ENCODE measurements at regions not wholly inside any gene's neighbourhood (a gene's known extent, or its start where the extent isn't known, plus 50 kb on each side); places are given as distances from the start of the nearest gene placed in this dataset.

- H3K4me3 ChIP-seq (ENCODE audit: low read length), result no peak overlapping the region
- no peak overlapping the region for H3K9ac ChIP-seq (ENCODE audit: low read depth, low read length)
- no peaks in the 10 kb centered on the region for H3K9me3 ChIP-seq (ENCODE audit: insufficient read depth, low read depth, low read length)
- H3K27me3 ChIP-seq (ENCODE audit: insufficient read depth, low read length), result no peaks in the 10 kb centered on the region
- H3K27ac ChIP-seq (ENCODE audit: low read length), result no peak overlapping the region
- H3K4me1 ChIP-seq (ENCODE audit: insufficient read depth, low read length), result no peaks in the 10 kb centered on the region
- no peaks in the 10 kb centered on the region for H3K36me3 ChIP-seq (ENCODE audit: insufficient read depth, low read depth, low read length)
These were observed 339.0 kb upstream of the ZMIZ1 start for GRCh38 chr10:78729800-78730199.

DNA sequence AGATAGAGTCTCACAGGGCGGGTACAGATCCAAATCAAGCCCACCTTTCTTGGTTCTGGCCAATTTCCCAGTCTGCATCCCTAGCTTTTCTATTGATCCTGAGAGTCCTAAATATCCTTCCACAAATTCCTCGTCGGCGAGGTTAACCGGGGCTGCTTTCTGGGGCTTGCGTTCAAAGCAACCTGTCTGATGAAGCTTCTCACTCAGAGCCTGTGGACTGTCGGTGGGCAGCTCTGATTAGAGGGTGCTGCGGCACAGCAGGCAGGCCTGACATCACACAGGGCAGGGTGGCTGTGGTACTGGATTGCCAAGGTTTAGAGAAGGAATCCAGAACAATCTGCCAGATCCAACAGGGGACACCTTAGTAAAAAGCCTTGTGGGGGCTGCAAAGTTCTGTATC, 338.0 kb upstream of the ZMIZ1 start:
- no peak overlapping the region for H3K4me3 ChIP-seq (ENCODE audit: low read length)
- no peaks in the 10 kb centered on the region for H3K4me1 ChIP-seq (ENCODE audit: insufficient read depth, low read length)
- no peak overlapping the region for H3K9ac ChIP-seq (ENCODE audit: low read depth, low read length)
- H3K9me3 ChIP-seq (ENCODE audit: insufficient read depth, low read depth, low read length), result no peaks in the 10 kb centered on the region
- no peak overlapping the region for H3K27ac ChIP-seq (ENCODE audit: low read length)
- no peaks in the 10 kb centered on the region for H3K36me3 ChIP-seq (ENCODE audit: insufficient read depth, low read depth, low read length)
- no peaks in the 10 kb centered on the region for H3K27me3 ChIP-seq (ENCODE audit: insufficient read depth, low read length)

GRCh38 chr10:78731675-78732074, 337.1 kb upstream of the ZMIZ1 start:
- Histone ChIP-seq H3K9me3 (ENCODE audit: insufficient read depth, low read depth, low read length) (no peaks in the 10 kb centered on the region), H3K4me3 (ENCODE audit: low read length) (no peak overlapping the region), H3K27me3 (ENCODE audit: insufficient read depth, low read length) (no peaks in the 10 kb centered on the region), H3K36me3 (ENCODE audit: insufficient read depth, low read depth, low read length) (no peaks in the 10 kb centered on the region), H3K9ac (ENCODE audit: low read depth, low read length) (no peak overlapping the region), H3K4me1 (ENCODE audit: insufficient read depth, low read length) (no peaks in the 10 kb centered on the region), H3K27ac (ENCODE audit: low read length) (no peak overlapping the region)

GRCh38 chr10:78732381-78732780, 336.4 kb upstream of the ZMIZ1 start:
- H3K36me3 ChIP-seq (ENCODE audit: insufficient read depth, low read depth, low read length), result no peaks in the 10 kb centered on the region
- no peaks in the 10 kb centered on the region for H3K27me3 ChIP-seq (ENCODE audit: insufficient read depth, low read length)
- no peak overlapping the region for H3K9ac ChIP-seq (ENCODE audit: low read depth, low read length)
- no peaks in the 10 kb centered on the region for H3K4me1 ChIP-seq (ENCODE audit: insufficient read depth, low read length)
- H3K27ac ChIP-seq (ENCODE audit: low read length), result no peak overlapping the region
- no peak overlapping the region for H3K4me3 ChIP-seq (ENCODE audit: low read length)
- H3K9me3 ChIP-seq (ENCODE audit: insufficient read depth, low read depth, low read length), result no peaks in the 10 kb centered on the region

- H3K9me3 ChIP-seq (ENCODE audit: insufficient read depth, low read depth, low read length), result no peaks in the 10 kb centered on the region
- no peaks in the 10 kb centered on the region for H3K36me3 ChIP-seq (ENCODE audit: insufficient read depth, low read depth, low read length)
- no peak overlapping the region for H3K9ac ChIP-seq (ENCODE audit: low read depth, low read length)
- H3K27ac ChIP-seq (ENCODE audit: low read length), result no peak overlapping the region
- no peak overlapping the region for H3K4me3 ChIP-seq (ENCODE audit: low read length)
- H3K4me1 ChIP-seq (ENCODE audit: insufficient read depth, low read length), result peaks cover 7% of the 10 kb centered on the region; the same call in 1 of the 2 replicates
- H3K27me3 ChIP-seq (ENCODE audit: insufficient read depth, low read length), result no peaks in the 10 kb centered on the region
These were observed 331.7 kb upstream of the ZMIZ1 start for GRCh38 chr10:78736926-78737630.

DNA sequence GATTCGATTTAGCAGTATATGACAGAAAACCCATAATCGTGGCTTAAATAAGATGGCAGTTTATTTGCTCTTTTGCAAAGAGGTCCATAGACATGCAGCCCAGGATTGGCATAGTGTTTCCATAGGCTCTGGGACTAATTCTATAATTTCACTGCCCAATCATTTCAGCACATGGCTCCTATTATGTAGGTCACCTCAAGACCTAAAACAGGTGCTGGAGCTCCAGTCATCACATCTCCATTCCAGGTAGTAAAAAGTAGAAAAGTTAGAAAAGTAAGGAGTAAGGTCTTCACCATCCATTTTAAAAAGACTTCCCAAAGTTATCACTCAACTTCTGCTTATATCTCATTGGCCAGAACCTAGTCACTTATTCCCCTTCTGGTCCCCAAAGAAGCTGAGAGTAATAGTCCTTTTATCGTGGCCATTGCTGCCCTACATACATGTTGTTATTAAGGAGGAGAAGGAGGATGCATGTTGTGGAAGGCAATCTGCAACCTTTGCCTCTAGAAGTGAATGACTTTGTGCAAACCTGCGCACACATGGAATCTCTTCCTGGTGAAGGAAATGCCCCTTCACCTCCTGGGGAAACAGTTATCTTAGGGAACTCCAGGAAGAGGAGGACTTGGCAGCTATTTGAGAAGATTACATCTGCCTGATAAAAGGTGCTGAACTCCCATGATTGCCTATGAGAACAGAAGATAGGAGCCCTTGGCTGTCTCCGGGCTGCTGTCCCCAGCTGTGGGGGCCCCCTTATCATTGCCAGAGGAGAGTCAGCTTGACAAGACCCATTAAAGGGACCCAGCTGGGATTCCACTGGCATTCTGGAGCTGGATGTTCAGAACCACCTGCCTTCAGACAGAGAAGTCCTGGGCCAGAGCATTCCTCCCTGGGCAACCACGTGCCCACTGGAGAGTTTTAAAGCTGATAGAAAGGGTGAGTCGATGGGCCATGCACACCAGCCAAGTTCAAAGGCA, 330.6 kb upstream of the ZMIZ1 start:
- peaks cover 7% of the 10 kb centered on the region; the same call in 1 of the 2 replicates for H3K4me1 ChIP-seq (ENCODE audit: insufficient read depth, low read length)
- H3K36me3 ChIP-seq (ENCODE audit: insufficient read depth, low read depth, low read length), result no peaks in the 10 kb centered on the region
- H3K4me3 ChIP-seq (ENCODE audit: low read length), result no peak overlapping the region
- H3K27me3 ChIP-seq (ENCODE audit: insufficient read depth, low read length), result no peaks in the 10 kb centered on the region
- no peaks in the 10 kb centered on the region for H3K9me3 ChIP-seq (ENCODE audit: insufficient read depth, low read depth, low read length)
- no peak overlapping the region for H3K27ac ChIP-seq (ENCODE audit: low read length)
- no peak overlapping the region for H3K9ac ChIP-seq (ENCODE audit: low read depth, low read length)

DNA sequence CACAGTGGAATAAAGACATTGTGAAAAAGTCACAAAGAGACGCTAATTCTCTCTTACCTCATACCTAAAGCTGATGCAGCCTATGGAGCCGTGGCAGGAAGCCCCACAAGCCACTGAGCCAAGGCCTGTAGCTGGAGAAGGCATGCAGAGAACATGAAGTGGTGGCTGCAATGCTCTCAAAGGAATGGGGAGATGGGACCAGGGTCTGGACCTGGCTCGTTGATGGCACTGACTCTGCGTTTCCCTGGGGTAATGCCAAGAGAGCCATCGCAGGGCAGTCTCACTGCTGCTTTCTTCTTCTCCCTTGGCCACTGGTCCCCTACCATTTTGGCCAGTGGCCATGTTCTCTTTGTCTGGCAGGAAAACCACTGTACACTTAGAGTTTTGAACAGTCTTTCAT, 329.9 kb upstream of the ZMIZ1 start:
- H3K36me3 ChIP-seq (ENCODE audit: insufficient read depth, low read depth, low read length), result no peaks in the 10 kb centered on the region
- H3K4me3 ChIP-seq (ENCODE audit: low read length), result no peak overlapping the region
- peaks cover 7% of the 10 kb centered on the region; the same call in 1 of the 2 replicates for H3K4me1 ChIP-seq (ENCODE audit: insufficient read depth, low read length)
- no peak overlapping the region for H3K9ac ChIP-seq (ENCODE audit: low read depth, low read length)
- H3K27me3 ChIP-seq (ENCODE audit: insufficient read depth, low read length), result no peaks in the 10 kb centered on the region; the same call in 1 of the 2 replicates
- no peaks in the 10 kb centered on the region for H3K9me3 ChIP-seq (ENCODE audit: insufficient read depth, low read depth, low read length)
- no peak overlapping the region for H3K27ac ChIP-seq (ENCODE audit: low read length)

DNA sequence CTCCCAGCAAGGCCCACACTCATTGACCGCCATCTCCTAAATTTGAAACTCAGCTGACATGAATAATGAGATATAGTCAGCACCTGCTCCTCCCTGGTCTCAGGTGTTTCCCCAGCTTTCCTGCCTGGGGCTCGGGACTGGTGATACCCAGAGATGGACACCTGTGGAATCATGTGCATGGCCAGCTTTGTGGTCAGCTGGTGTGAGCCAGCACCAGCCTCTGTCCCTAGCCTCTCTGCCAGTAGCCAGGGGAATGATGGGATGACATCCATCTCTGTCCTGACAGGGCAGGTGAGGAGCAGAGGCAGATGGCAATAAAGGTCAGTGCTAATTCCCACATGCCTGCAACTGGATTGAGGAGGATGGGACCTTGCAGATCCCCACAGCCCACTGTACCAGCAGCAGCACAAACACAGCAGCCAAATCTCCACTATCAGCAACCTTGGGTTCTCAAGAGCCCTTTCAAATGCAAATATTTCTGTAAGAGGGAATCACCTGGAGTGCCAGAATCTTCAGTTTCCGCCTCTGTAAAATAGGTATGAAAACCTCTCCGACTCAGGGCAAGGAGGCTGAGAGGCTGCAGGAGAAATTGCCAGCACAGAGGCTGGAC, 329.2 kb upstream of the ZMIZ1 start:
- H3K27ac ChIP-seq (ENCODE audit: low read length), result no peak overlapping the region
- no peak overlapping the region for H3K4me3 ChIP-seq (ENCODE audit: low read length)
- no peaks in the 10 kb centered on the region; the same call in 1 of the 2 replicates for H3K27me3 ChIP-seq (ENCODE audit: insufficient read depth, low read length)
- no peaks in the 10 kb centered on the region for H3K9me3 ChIP-seq (ENCODE audit: insufficient read depth, low read depth, low read length)
- no peaks in the 10 kb centered on the region for H3K36me3 ChIP-seq (ENCODE audit: insufficient read depth, low read depth, low read length)
- H3K9ac ChIP-seq (ENCODE audit: low read depth, low read length), result no peak overlapping the region
- H3K4me1 ChIP-seq (ENCODE audit: insufficient read depth, low read length), result peaks cover 7% of the 10 kb centered on the region; the same call in 1 of the 2 replicates

DNA sequence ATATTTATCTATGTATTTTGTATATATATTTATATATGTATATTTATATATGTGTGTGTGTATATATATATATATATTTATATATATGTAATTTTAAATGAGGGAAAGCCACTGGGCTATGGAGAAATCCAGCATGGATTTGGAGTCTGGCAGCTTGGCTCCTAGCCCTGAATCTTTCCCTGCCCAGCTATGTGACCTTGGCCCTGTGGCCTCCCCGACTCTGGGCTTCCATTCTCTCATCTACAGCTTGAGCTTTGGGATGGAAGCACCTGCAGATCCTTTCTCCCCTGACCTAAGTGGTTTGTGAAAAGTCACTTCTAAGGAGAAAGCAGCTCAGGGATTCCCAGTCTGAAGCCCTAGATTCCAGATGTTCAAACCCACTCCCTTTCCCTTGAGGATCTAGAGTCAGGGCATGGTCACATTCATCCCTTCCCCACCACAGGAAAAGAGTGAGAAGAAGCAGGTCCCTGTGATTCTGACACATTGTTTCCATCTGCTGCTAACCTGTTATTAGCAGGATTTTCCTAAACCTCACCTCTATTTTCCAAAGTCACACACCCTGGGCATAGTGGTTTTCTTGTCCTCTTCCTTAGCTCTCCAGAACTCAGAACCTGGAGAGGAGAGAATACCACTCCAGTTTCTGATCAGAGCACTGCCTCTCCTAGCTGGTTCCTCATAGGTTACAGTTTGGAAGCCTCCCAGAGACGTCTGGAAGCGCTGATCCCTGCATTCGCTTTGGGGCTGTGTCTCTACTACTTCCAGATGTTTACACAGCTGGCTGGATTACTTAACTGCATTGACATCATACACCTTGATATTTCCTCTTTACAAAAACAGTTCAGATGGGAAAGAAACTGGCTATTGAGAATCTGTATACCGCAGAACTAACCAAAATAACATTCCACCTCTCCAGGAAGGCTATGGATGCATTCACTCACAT, 327.5 kb upstream of the ZMIZ1 start:
- Histone ChIP-seq H3K36me3 (ENCODE audit: insufficient read depth, low read depth, low read length) (no peaks in the 10 kb centered on the region), H3K4me3 (ENCODE audit: low read length) (no peak overlapping the region), H3K4me1 (ENCODE audit: insufficient read depth, low read length) (peaks cover 7% of the 10 kb centered on the region; the same call in 1 of the 2 replicates), H3K27ac (ENCODE audit: low read length) (no peak overlapping the region), H3K9me3 (ENCODE audit: insufficient read depth, low read depth, low read length) (no peaks in the 10 kb centered on the region), H3K27me3 (ENCODE audit: insufficient read depth, low read length) (no peaks in the 10 kb centered on the region; the same call in 1 of the 2 replicates), H3K9ac (ENCODE audit: low read depth, low read length) (no peak overlapping the region)

- no peak overlapping the region for H3K4me3 ChIP-seq (ENCODE audit: low read length)
- H3K27ac ChIP-seq (ENCODE audit: low read length), result no peak overlapping the region
- no peaks in the 10 kb centered on the region for H3K9me3 ChIP-seq (ENCODE audit: insufficient read depth, low read depth, low read length)
- no peak overlapping the region for H3K9ac ChIP-seq (ENCODE audit: low read depth, low read length)
- H3K36me3 ChIP-seq (ENCODE audit: insufficient read depth, low read depth, low read length), result no peaks in the 10 kb centered on the region
- H3K4me1 ChIP-seq (ENCODE audit: insufficient read depth, low read length), result peaks cover 7% of the 10 kb centered on the region; the same call in 1 of the 2 replicates
- no peaks in the 10 kb centered on the region; the same call in 1 of the 2 replicates for H3K27me3 ChIP-seq (ENCODE audit: insufficient read depth, low read length)
These were observed 326.4 kb upstream of the ZMIZ1 start for GRCh38 chr10:78742406-78742729.

Data from iPS-20b (cell line).